SK-N-SH (cell line): ENCODE measurements at regions not wholly inside any gene's neighbourhood (a gene's known extent, or its start where the extent isn't known, plus 50 kb on each side); places are given as distances from the start of the nearest gene placed in this dataset.
"Not testable (repeated sequence)": the region's sequence is repeated elsewhere in the genome, so short reads cannot be mapped to it uniquely, and the experiment has no call there.

Experiments used
- CTCF ChIA-PET: fragments of 300-600, 350-600 bp; formaldehyde crosslinking; extraction: SDS; loops from one replicate; lab custom pipeline; 2021; lab: Yijun Ruan, JAX
- POLR2A ChIA-PET: fragments of 350-600 bp; sonication (Branson Sonifier 250); formaldehyde crosslinking; extraction: SDS; loops from one replicate; lab custom pipeline; 2020; ENCODE audit warnings: antibody characterized with exemption, inconsistent platforms; lab: Yijun Ruan, JAX
- DNase-seq: peaks from one replicate; pipeline ENCODE4 v3.0.0; 2012
- H2AFZ ChIP-seq: fragments of 200-600 bp; sonication (generic); 2 replicates; pipeline ENCODE4 v1.8.1; 2016; ENCODE audit warnings: antibody characterized with exemption, mild to moderate bottlenecking, low read depth
- H3F3A ChIP-seq: fragments of 200-600 bp; sonication (generic); replicated peaks from 2 replicates; pipeline ENCODE3; 2016; ENCODE audit warnings: antibody characterized with exemption, mild to moderate bottlenecking; ENCODE audit not compliant: insufficient read depth
- H3K27ac ChIP-seq, 2 experiments: fragments of 200-500 bp in 1 of 2; fragments of 200-600 bp in 1 of 2; sonication (Bioruptor generic) in 1 of 2; sonication (generic), shearing (Covaris generic) in 1 of 2; 2 replicates each; pipeline versions ENCODE4 v1.5.1 to v1.6.1; 2014 to 2016; ENCODE audit warnings: low read depth in 2 of 2, inconsistent platforms in 1 of 2, low read length in 1 of 2, mild to moderate bottlenecking in 1 of 2, mixed read lengths in 1 of 2
- H3K27me3 ChIP-seq: fragments of 200-600 bp; sonication (generic), shearing (Covaris generic); 2 replicates; pipeline ENCODE4 v1.6.1; 2016; ENCODE audit warnings: mixed run types; ENCODE audit not compliant: insufficient read depth
- H3K36me3 ChIP-seq, 2 experiments: fragments of 200-500 bp in 1 of 2; fragments of 200-600 bp in 1 of 2; sonication (Bioruptor generic) in 1 of 2; sonication (generic) in 1 of 2; replicated peaks in 1 of 2; 2 replicates each; pipeline versions ENCODE3 to v1.5.1; 2014 to 2016; ENCODE audit warnings: low read length in 1 of 2, mild to moderate bottlenecking in 1 of 2; ENCODE audit not compliant: insufficient read depth in 2 of 2, control insufficient read depth in 1 of 2
- H3K4me1 ChIP-seq, 2 experiments: fragments of 200-500 bp in 1 of 2; fragments of 200-600 bp in 1 of 2; sonication (Bioruptor generic) in 1 of 2; sonication (generic), shearing (Covaris generic) in 1 of 2; 2 replicates each; pipeline versions ENCODE4 v1.5.1 to v1.6.1; 2014 to 2016; ENCODE audit warnings: low read depth in 1 of 2, low read length in 1 of 2, mixed run types in 1 of 2; ENCODE audit not compliant: insufficient read depth in 2 of 2, control insufficient read depth in 1 of 2
- H3K4me2 ChIP-seq: fragments of 200-600 bp; sonication (generic), shearing (Covaris generic); 2 replicates; pipeline ENCODE4 v1.6.1; 2017; ENCODE audit warnings: mixed run types
- H3K4me3 ChIP-seq, 2 experiments: fragments of 200-500 bp in 1 of 2; fragments of 200-600 bp in 1 of 2; sonication (Bioruptor generic) in 1 of 2; sonication (generic), shearing (Covaris generic) in 1 of 2; 2 replicates each; pipeline versions ENCODE4 v1.5.1 to v1.8.1; 2014 to 2016; ENCODE audit warnings: low read depth in 2 of 2, inconsistent platforms in 1 of 2, low read length in 1 of 2, mild to moderate bottlenecking in 1 of 2, mixed read lengths in 1 of 2, moderate library complexity in 1 of 2
- H3K79me2 ChIP-seq: fragments of 200-600 bp; sonication (generic); 2 replicates; pipeline ENCODE4 v1.8.1; 2017; ENCODE audit warnings: mild to moderate bottlenecking; ENCODE audit not compliant: insufficient read depth
- H3K9ac ChIP-seq: fragments of 200-600 bp; sonication (generic); 2 replicates; pipeline ENCODE4 v1.6.1; 2017; ENCODE audit warnings: mixed run types
- H3K9me2 ChIP-seq: fragments of 200-600 bp; sonication (generic); 2 replicates; pipeline ENCODE4 v1.6.1; 2017; ENCODE audit warnings: mixed run types
- H3K9me3 ChIP-seq: fragments of 200-600 bp; sonication (generic); 2 replicates; pipeline ENCODE4 v1.6.1; 2017; ENCODE audit warnings: mixed run types, mild to moderate bottlenecking, moderate library complexity
- H4K20me1 ChIP-seq: fragments of 200-600 bp; sonication (generic); 2 replicates; pipeline ENCODE4 v1.6.1; 2017; ENCODE audit warnings: mild to moderate bottlenecking, mixed run types; ENCODE audit not compliant: insufficient read depth
- EP300 ChIP-seq, 2 experiments: IDR thresholded peaks; 2 replicates each; pipeline versions ENCODE4 v1.4.0 to v1.6.1; 2012; ENCODE audit warnings: borderline replicate concordance in 1 of 2, low read depth in 1 of 2, low read length in 1 of 2
- GABPA ChIP-seq: IDR thresholded peaks from 2 replicates; pipeline ENCODE4 v1.4.0; 2012; ENCODE audit warnings: low read depth, mild to moderate bottlenecking
- ZBTB33 ChIP-seq: IDR thresholded peaks from 2 replicates; pipeline ENCODE4 v1.4.0; 2012; ENCODE audit warnings: low read depth, borderline replicate concordance
- WGBS: methylation state at CpG from one replicate; pipeline ENCODE4 v1.1.6; 2017; ENCODE audit warnings: low lambda C conversion rate; 5-methylcytosine and 5-hydroxymethylcytosine counted together

- TF ChIP-seq ZBTB33, result no peak
- TF ChIP-seq EP300 (IDR thresholded peaks at IDR 0.05; ENCODE audit: borderline replicate concordance in 1 of 2, low read depth in 1 of 2, low read length in 1 of 2), result no peak
These were observed 310.2 kb downstream of the ZNF536 start (continued) for GRCh38 chr19:30682146-30682998.

GRCh38 chr19:30681162-30682100 lies 309.2 kb downstream of the ZNF536 start:
- CTCF ChIA-PET, result interaction anchor here (1.9 to 10.8 kb wide), 10 partner anchors 8 to 1546 kb away, joined by 5 to 182 read pairs (median 22); no protein-coding TSS in a partner anchor
- WGBS, result 49% methylated on average over 14 of the region's 19 CpGs

GRCh38 chr19:30680399-30680798 lies 308.2 kb downstream of the ZNF536 start:
- H3F3A ChIP-seq, H3K79me2 ChIP-seq, POLR2A ChIA-PET, H3K9me2 ChIP-seq, H2AFZ ChIP-seq, H3K4me3 ChIP-seq, H3K36me3 ChIP-seq, CTCF ChIA-PET, DNase-seq, H3K27ac ChIP-seq, H4K20me1 ChIP-seq, H3K9ac ChIP-seq, H3K27me3 ChIP-seq, H3K4me2 ChIP-seq, H3K9me3 ChIP-seq: not testable (repeated sequence)
- peaks cover 0 to 29% of the 10 kb centered on the region in 2 experiments; a peak in 2 of 4 replicates for H3K4me1 ChIP-seq
- 91% methylated on average over 3 of the region's 3 CpGs for WGBS

More at GRCh38 chr19:30681162-30682100, 309.2 kb downstream of the ZNF536 start:
- no peak overlapping the region for H3K9ac ChIP-seq
- no peaks in the 10 kb centered on the region for H4K20me1 ChIP-seq
- POLR2A ChIA-PET, result no interaction called here
- H3K79me2 ChIP-seq, result no peaks in the 10 kb centered on the region
- H3K27ac ChIP-seq, result no peak overlapping the region; a peak in 1 of 4 replicates
- H3K4me2 ChIP-seq, result no peak overlapping the region
- H3K27me3 ChIP-seq, result no peaks in the 10 kb centered on the region
- no peaks in the 10 kb centered on the region for H3K9me2 ChIP-seq
- no peaks in the 10 kb centered on the region for H3K9me3 ChIP-seq
- H3F3A ChIP-seq, result no peaks in the 10 kb centered on the region
- H3K36me3 ChIP-seq, result no peaks in the 10 kb centered on the region
- DNase-seq, result no peak
- peaks cover 0 to 38% of the 10 kb centered on the region in 2 experiments; a peak in 2 of 4 replicates for H3K4me1 ChIP-seq
- H3K4me3 ChIP-seq, result no peak overlapping the region
- no peak for TF ChIP-seq GABPA
- no peak overlapping the region for H2AFZ ChIP-seq
